Prostate gland (tissue), 2 donors: ENCODE measurements at regions not wholly inside any gene's neighbourhood (a gene's known extent, or its start where the extent isn't known, plus 50 kb on each side); places are given as distances from the start of the nearest gene placed in this dataset.

Experiments used
- DNase-seq: peaks from one replicate; pipeline ENCODE4 v3.0.0-alpha.2; 2019; ENCODE audit warnings: low spot score
- H3K27ac ChIP-seq, 2 donors: fragments of 200-600 bp; sonication (generic); 2 replicates each; pipeline ENCODE4 v1.5.1; 2017 to 2019
- H3K27me3 ChIP-seq: fragments of 200-600 bp; sonication (generic); replicated peaks from 2 replicates; pipeline ENCODE4 v1.5.1; 2019; ENCODE audit not compliant: insufficient read depth
- H3K36me3 ChIP-seq, 2 donors: fragments of 200-600 bp; sonication (generic); 1 replicate in 1 of 2; 2 replicates in 1 of 2; pipeline versions ENCODE4 v1.5.1 to v1.8.1; 2017 to 2019
- H3K4me1 ChIP-seq: fragments of 200-600 bp; sonication (generic); replicated peaks from 2 replicates; pipeline ENCODE4 v1.5.1; 2019
- H3K4me3 ChIP-seq, 2 donors: fragments of 200-600 bp; sonication (generic); 2 replicates each; pipeline ENCODE4 v1.5.1; 2017 to 2019
- H3K9me3 ChIP-seq: fragments of 200-600 bp; sonication (generic); 2 replicates; pipeline ENCODE4 v1.5.1; 2017
- CTCF ChIP-seq, 4 experiments: fragments of 200-600 bp in 2 of 4; fragments of 450-650 bp in 2 of 4; sonication (generic) in 2 of 4; IDR thresholded peaks; 1 replicate in 3 of 4; 2 replicates in 1 of 4; pipeline ENCODE4 v1.5.1; 2016 to 2019; ENCODE audit warnings: antibody characterized with exemption in 4 of 4, mild to moderate bottlenecking in 2 of 4, moderate library complexity in 2 of 4
- POLR2A ChIP-seq: fragments of 450-650 bp; IDR thresholded peaks from one replicate; pipeline ENCODE4 v1.6.1; 2016; ENCODE audit warnings: antibody characterized with exemption, mild to moderate bottlenecking
- POLR2AphosphoS5 ChIP-seq: sonication (generic); formaldehyde crosslinking; IDR thresholded peaks from one replicate; pipeline ENCODE4 v1.6.1; 2017; ENCODE audit warnings: antibody characterized with exemption
- WGBS: methylation state at CpG from one replicate; pipeline ENCODE4 v1.1.5; 2018; 5-methylcytosine and 5-hydroxymethylcytosine counted together
- intact Hi-C: fragments of 100-400 bp; cut with DNase I; formaldehyde crosslinking; loops from one replicate; pipeline ENCODE4 v1.14.2; 2022

- 39% methylated on average over 5 of the region's 5 CpGs for WGBS
- no peak for DNase-seq
- H3K9me3 ChIP-seq = no peaks in the 10 kb centered on the region
- H3K36me3 ChIP-seq = no peaks in the 10 kb centered on the region
- no peak overlapping the region for H3K27ac ChIP-seq
- intact Hi-C loops = no loop called here
- H3K4me3 ChIP-seq = no peak overlapping the region
- H3K4me1 ChIP-seq = no peaks in the 10 kb centered on the region
- TF ChIP-seq POLR2AphosphoS5 (no peak), POLR2A (no peak), CTCF (IDR thresholded peaks at IDR 0.05) (no peak)
- H3K27me3 ChIP-seq = no peaks in the 10 kb centered on the region
These were observed 137.3 kb upstream of the FNDC3A start for GRCh38 chr13:48838193-48838973.

GRCh38 chr13:48839171-48839570 lies 136.5 kb upstream of the FNDC3A start:
- intact Hi-C loops = no loop called here
- H3K9me3 ChIP-seq = no peaks in the 10 kb centered on the region
- H3K36me3 ChIP-seq = no peaks in the 10 kb centered on the region
- TF ChIP-seq CTCF (IDR thresholded peaks at IDR 0.05) (no peak), POLR2AphosphoS5 (no peak), POLR2A (no peak)
- whole genome bisulfite sequencing = 89% methylated on average over 3 of the region's 3 CpGs
- no peak overlapping the region for H3K27ac ChIP-seq
- no peak for DNase-seq
- no peaks in the 10 kb centered on the region for H3K4me1 ChIP-seq
- no peaks in the 10 kb centered on the region for H3K27me3 ChIP-seq
- no peak overlapping the region for H3K4me3 ChIP-seq

- TF ChIP-seq POLR2A (no peak), POLR2AphosphoS5 (no peak), CTCF (IDR thresholded peaks at IDR 0.05) (no peak)
- no peaks in the 10 kb centered on the region for H3K36me3 ChIP-seq
- H3K4me1 ChIP-seq = no peaks in the 10 kb centered on the region
- DNase-seq = no peak
- H3K9me3 ChIP-seq = no peaks in the 10 kb centered on the region
- intact Hi-C loops = no loop called here
- 92% methylated on average over 1 of the region's 1 CpG for WGBS
- no peak overlapping the region for H3K27ac ChIP-seq
- H3K27me3 ChIP-seq = no peaks in the 10 kb centered on the region
- H3K4me3 ChIP-seq = no peak overlapping the region
These were observed 135.3 kb upstream of the FNDC3A start for GRCh38 chr13:48840366-48840765.

GRCh38 chr13:48842316-48842715 lies 133.4 kb upstream of the FNDC3A start:
- Histone ChIP-seq H3K36me3 (no peaks in the 10 kb centered on the region), H3K9me3 (no peaks in the 10 kb centered on the region), H3K27me3 (no peaks in the 10 kb centered on the region), H3K27ac (no peak overlapping the region), H3K4me1 (no peaks in the 10 kb centered on the region), H3K4me3 (no peak overlapping the region)
- TF ChIP-seq POLR2AphosphoS5 (no peak), CTCF (IDR thresholded peaks at IDR 0.05) (no peak), POLR2A (no peak)
- DNase-seq = no peak
- intact Hi-C loops = no loop called here

- 84% methylated on average over 3 of the region's 3 CpGs for WGBS
- TF ChIP-seq POLR2AphosphoS5 (no peak), POLR2A (no peak), CTCF (IDR thresholded peaks at IDR 0.05) (no peak)
- H3K27ac ChIP-seq = no peak overlapping the region
- no peaks in the 10 kb centered on the region for H3K36me3 ChIP-seq
- H3K27me3 ChIP-seq = no peaks in the 10 kb centered on the region
- no peaks in the 10 kb centered on the region for H3K4me1 ChIP-seq
- no peak overlapping the region for H3K4me3 ChIP-seq
- H3K9me3 ChIP-seq = no peaks in the 10 kb centered on the region
- intact Hi-C loops = no loop called here
- no peak for DNase-seq
These were observed 131.9 kb upstream of the FNDC3A start for GRCh38 chr13:48843630-48844380.
